GM20431 (cell line): ENCODE measurements at regions not wholly inside any gene's neighbourhood (a gene's known extent, or its start where the extent isn't known, plus 50 kb on each side); places are given as distances from the start of the nearest gene placed in this dataset.
"Not testable (repeated sequence)": the region's sequence is repeated elsewhere in the genome, so short reads cannot be mapped to it uniquely, and the experiment has no call there.

ENCODE experiments used
- in situ Hi-C: fragments of 300-500 bp; cut with MseI, MboI; formaldehyde crosslinking; loops from one replicate; pipeline ENCODE4 v1.15.0; 2020; ENCODE audit warnings: low sequenced_read_pairs; ENCODE audit not compliant: unreplicated experiment

DNA sequence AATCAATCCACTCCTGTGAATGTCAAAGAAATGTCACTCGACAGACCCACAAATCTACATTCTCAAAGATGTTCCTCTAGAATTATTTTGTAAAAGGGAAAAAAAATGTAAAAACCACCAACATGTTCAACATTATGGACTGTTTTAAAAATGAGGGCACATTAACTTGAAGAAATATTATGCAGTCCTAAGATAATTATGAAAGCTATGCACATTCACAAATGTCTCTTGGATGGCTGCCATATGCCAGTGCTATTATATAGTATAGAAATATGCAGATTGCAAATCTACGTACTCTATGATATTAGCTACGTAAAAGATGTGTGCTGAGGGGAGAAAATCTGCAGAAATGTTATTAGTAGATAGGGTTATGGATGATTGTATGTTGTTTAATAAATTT is 334.2 kb downstream of the BMP4 start:
- in situ Hi-C loops = no loop called here

DNA sequence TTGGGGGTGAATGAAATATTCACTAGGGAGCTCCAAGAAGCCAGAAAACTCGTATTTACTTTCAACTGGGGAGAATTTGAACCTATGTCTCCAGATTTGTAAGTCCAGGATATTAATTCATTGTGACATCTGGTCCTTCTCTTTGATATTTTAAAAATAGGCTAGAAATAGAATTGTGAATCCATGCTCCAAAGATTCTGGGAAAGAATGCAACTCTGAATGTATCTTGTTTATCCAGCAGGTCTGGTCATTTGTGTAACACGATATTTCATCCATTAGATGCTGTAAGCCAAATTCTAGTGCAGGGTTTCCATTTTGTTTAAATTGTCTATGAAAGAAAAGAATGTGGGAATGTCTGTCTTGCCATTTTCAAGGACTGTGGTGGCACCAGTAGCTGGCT is 334.7 kb downstream of the BMP4 start:
- in situ Hi-C loops = no loop called here

DNA sequence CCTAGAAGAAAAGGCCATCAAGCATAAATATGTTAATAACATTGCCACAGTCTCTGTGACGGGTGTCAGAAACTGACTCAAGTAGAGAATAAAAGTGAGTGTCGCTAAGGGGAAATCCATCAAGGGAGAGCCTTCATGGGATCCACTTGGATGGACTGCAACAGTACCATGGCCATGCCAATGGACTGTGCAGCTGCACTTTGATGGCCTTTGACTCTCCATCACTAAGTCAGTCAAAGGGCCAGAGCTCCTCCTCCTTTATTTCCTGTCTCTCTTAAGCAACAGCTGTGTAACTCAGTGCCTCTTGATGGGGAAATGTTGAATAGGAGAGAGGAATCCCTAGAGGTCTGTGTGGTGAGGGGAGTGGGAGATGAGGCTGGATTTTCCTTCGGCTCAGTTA is 335.2 kb downstream of the BMP4 start:
- in situ Hi-C loops = no loop called here

DNA sequence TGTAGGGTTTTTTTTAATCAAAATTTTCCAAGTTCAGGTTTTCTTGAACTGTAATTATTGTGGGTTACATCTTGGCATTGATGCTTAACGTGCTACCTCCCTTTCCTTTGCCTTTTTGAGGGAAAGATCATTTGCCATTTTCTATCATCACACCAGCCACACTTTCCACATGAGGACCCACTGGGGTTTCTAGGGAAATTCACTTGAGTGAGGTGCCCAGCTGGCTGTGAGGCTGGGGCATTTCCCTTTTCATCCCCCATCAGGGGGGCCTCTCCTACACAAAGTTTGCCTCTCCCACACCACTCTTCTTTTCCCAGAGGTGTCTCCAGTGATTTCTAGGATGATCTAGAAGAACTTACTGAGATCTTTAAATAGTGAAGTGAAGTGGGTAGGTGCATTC is 335.7 kb downstream of the BMP4 start:
- in situ Hi-C loops = no loop called here

DNA sequence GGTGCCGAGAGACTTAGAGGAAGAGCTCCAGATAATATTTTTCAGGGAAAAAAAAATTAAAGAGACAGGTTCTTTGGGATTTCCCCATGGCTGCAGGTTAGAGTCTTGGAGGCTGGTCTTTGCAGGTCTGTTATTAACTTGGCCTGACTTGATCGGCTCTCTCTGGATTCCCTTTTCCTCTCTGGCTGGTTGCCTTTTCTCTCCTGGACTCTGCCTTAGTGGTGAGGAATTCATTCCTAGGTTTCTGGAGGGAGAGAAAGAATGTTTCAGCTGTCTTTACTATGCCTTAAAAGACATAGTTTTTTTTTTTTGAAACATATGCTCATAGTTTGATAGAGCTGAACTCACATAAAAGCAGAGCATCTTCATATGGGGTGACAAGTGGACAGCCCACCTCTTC is 336.3 kb downstream of the BMP4 start:
- in situ Hi-C loops = no loop called here

DNA sequence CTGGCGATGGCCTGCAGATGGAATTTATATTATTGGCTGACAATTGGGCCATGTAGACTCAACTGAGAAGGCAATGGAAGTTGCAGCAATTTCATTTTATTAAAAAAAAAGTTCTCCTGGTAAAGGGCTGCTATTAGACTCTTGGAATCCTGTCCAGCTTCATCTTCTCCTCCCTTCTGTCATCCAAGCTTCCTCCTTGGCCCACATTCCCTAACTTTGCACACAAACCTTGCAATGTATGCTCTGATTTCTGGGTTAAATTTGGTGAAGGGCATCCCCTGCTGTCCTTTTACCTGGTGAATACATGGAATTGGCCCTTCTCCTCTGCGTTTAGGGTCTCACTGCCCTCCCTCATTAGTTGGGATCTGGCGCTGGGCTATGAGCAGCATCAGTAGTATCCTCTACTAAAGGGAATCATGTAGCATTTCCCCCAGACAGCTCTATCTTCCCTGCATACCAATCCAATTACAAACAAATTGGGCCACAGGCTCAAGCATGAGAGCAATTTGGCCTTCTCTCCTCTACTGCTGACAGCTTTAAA is 336.9 kb downstream of the BMP4 start:
- in situ Hi-C loops = no loop called here

DNA sequence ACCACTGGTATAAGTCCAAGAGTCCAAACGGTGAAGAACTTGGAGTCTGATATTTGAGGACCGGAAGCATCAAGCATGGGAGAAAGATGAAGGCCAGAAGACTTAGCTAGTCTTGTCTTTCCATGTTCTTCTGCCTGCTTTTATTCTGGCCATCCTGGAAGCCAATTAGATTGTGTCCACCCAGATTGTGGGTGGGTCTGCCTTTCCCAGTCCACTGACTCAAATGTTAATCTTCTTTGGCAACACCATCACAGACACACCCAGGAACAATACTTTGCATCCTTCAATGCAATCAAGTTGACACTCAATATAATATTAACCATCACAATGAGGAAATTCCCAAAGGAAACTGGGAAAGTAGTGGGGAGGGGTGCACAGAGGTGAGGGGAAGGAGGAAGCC is 340.1 kb downstream of the BMP4 start:
- in situ Hi-C loops = not testable (repeated sequence)

DNA sequence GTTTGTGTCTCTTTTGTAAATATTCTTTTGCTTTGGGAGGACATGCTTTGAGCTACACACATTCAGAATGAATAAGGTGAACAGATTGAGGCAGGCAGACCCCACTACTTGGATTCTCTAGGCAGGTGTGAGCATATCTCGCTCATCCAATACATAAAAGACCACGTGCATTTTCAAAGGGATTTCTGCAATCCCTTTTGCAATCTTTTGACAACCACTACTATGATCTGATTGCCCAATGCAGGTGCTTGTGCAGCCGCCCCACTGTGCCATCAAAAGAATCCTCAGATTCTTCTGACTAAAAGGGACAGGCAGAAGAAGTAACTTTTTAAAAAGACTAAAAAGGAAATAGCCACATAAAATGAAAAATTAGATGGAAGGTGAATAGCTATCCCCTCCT is 341.4 kb downstream of the BMP4 start:
- in situ Hi-C loops = no loop called here

DNA sequence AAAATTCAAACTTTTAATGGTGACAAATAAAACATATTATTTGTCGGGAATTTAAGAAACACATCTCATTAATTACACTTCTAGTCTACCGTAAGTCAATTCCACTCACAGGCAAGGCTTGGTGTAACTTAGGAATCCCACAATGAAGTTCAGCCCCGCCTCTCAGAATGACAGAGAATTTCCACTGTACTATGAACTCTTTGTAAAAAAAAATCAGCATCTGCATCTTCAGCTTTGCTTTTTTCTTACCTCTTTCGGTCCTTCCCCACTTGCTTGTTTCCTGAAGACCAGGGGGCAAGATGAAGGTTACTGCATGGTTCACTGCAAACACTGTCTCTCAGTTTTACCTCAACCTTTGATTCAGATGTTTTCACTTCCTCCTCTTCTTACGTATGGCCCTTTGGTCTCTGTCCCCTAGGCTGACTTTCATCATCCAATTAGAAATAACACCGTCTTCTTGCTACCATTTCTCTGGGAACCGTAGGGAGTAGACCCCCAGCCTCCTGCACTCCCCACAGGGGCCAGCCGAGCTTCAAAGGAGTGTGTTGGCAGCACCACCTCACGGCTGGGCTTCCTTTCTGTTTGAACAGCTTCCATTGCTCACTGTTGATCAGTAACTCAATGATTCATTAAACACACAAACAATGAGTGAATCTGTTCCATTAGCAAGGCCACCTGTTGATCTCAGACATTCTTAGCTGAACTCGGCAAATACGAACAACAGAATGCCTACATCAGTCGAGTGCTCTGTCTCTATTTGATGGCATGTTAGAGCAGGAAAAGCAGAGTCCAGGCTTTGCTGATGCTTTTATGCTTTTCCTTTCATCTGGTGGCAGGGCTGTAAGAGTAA is 343.0 kb downstream of the BMP4 start:
- in situ Hi-C loops = no loop called here

DNA sequence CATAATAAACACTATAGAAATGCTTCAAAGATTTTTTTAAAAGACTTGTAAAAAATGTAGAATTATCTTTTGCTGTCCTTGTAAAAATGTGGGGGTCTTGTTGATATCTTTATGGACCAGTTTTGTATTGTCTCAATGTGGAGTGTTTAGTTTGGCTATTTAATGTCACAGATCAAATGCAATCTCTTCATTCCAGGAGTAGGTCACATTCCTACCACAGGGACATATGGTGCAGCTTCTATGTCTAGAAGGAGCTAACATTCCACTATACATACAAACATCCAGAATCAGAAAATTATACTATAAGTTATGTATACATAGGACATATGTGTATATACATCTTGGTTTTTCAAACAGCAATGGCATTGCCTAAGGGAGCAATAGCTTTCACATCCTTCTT is 345.7 kb downstream of the BMP4 start:
- in situ Hi-C loops = no loop called here

DNA sequence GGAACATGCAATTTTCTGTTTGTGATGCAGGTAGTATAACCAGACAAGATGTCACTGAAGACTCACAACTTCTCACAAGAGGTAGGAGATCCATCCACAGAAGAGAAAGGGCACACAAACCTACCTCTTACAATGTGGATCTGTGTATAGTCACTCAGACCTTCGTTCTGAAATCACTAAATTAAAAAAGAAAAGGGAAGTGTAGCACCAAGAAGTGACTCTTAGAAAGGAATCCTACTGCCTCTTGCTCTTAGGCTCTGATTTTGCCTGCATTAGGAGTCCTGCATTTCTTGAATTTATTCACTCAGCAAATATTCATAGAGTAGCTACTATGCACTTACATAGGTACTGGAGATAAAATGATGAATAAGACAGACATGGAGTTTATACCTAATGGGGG is 347.6 kb downstream of the BMP4 start:
- in situ Hi-C loops = no loop called here

DNA sequence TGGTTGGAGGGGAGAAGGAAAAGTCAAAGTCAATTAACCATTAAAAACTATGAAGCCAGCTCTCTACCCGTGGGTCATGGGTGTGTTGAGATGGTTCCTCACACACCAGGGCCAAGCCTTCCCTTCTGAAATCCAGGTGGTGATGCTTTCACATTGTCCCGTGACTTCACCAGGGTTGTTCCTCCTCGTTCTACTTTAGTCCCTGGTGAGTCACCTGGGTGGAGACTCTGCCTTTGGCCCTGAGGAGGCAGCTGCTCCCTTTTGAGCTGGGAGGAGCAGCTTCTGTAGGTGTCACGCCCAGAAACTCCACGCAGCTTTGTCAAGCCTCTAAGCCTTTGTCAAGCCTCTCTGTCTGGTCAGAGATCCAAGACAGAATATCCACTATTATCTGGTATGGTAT is 348.3 kb downstream of the BMP4 start:
- in situ Hi-C loops = no loop called here

DNA sequence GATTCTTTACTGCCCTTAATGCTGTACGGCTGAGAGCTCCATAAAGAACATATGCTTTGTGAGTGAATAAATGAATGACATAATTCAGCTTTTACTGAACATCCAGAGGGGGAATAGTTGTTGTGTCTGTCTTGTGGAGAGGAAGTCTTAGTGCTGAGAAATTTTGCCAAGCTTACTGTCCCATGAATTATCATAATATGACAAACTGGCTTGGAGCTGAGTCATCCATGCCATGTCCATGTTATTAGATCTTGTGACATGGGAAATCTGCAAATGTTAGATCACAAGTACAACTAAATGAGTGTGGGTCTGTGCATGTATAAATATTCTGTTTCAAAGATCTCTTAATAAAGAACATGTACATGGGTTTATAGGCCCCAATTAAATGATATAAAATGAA is 350.4 kb downstream of the BMP4 start:
- in situ Hi-C loops = no loop called here

DNA sequence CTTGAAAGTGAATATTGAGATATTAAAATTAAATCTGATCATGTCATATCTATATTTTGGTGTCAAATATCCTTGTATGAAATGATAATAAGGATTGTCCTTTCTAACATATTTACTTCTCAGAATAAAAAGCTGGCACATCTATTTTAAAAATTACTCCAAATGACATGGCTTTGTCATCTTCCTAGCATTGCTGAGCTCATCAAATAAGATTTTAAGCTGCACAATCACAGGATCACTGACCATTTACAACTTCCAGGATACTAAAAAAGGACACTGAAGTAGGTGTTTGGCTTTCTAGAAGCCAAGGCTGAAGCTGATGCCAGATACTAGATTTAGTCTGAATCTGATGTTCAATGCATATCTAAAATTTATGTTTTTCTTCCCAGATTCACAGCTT is 351.1 kb downstream of the BMP4 start:
- in situ Hi-C loops = no loop called here

DNA sequence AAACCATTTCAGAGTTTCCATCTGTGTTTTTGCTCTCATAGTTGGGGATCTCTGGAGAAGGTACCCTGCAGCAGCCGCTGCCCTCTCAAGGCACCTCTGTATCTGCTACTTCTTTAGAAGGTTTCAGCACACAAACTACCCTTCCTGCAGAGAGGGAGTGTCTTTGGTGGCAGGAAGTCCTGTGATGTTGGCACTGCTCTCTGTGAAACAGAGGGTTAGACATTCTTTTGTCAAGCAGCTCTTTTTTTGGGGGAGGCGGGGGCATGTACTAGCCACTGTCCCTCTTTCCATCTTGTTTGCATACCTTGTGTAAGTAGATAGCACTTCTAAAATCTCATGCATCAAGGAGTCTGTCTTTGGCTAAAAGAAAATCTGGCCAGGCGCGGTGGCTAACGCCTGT is 352.6 kb downstream of the BMP4 start:
- in situ Hi-C loops = no loop called here

DNA sequence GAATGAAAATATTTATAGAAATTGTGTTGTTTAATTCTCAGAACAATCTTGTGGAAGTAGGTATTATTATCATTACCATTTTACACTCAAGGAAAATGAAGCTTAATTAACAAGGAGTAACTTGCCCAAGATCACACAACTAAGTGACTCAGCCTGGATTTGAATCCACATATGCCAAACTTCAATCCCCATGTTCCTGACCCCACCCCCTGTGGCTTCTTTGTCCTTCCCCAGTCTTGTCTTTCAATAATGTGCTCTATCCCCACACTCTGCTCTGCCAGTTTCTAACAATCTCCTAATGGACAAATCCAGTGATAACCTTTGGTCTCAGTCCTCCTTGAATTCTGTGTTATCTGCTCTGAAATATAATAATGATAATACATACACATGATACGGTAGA is 355.2 kb downstream of the BMP4 start:
- in situ Hi-C loops = no loop called here

DNA sequence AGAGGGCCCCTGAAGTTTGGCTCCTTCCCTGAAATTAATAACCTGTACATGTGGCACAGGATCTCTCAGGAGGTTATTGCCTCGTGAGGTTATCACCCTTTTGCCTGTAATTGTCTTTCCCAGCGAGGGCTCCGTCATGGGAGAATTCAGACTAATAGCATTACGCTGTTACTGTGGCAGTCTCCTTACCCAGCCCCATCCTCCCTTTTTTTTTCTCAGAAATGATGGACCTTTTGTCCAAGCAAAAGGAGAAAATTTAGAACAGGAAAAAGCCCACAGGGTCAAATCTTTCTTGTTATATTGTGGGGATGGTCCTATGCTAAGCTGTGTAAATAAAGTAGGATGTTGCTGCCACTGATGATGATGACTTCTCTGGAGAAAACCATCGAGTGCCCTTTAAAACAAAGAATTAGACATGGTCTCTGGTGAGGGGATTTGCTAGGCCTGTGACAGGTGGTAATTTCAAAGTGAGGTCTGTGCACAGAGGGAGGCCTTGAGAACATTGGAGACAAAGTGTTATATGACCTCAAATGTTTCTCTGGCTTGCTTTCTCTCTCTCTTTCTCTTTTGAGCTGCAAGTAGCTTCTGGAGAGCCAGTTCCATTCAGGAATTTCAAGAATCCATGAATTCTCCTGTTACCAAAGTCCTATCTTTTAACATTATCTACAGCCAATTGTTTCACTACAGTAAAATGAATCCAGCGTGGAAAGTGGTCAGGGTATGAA is 357.2 kb downstream of the BMP4 start:
- in situ Hi-C loops = no loop called here

DNA sequence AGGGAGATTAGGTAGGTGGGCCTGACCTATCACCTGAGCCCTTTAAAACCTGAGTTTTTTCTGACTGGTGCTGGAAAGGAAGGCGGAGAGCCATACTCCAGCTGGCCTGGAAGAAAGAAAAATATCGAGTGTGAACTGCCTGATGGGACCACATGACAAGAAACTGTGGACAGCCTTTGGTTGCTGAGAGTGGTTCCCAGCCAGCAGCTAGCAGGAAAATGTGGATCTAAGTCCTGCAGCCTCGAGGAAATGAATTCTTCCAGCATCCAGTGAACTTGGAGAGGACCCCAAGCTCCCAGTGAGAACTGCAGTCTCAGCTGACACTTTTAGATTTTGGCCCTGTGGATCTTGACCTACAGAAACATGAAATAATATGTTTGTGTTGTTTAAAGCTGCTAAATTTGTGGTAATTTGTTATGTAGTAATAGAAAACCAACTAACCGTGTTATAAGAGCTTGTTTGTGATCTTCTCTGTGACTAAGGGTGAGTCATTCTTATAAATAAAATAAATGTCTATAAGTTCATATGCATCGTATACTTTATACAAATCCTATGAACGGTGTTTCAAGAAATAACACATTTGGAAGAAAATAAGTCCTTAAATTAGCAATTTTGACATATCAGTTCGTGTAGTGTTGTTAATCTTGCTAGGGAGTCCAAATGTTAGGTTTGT is 359.6 kb downstream of the BMP4 start:
- in situ Hi-C loops = no loop called here

DNA sequence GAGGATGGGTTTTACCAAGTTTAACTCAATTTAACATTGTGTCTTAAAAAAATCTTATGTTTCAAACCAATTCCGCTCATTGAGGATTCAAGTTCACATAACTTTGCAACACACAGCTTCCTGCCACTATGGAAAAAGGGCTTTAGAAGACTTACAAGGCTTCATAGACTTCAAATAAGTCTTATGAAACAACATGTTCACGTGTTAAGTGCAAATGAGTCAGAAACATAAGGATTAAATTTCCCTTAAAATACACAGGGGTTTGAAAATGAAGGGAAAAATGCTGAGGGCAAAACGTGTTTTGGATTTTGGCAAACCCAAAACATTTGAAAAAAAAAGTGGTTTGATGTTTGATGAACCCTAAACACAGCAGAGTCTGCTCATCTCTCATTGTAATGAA is 364.8 kb downstream of the BMP4 start:
- in situ Hi-C loops = no loop called here

DNA sequence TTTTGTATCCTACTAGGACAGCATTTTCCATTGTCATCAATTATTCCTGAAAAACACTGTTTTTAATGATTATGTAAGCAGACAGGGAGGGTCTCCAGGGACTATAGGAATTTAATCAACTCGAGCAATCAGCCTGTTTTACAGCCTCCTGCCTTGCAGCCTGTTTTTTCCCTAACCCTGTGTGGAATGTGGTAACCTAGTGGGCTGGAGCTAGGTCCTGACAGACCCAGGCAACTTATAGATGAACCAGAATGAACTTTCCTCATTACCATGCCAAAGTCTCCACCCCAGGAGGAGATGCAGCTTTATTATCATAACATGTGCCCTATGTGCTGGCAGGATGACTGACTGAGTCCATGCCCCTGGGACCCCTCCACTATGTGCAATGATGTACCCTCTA is 375.1 kb downstream of the BMP4 start:
- in situ Hi-C loops = no loop called here
